GM18508 (cell line): ENCODE measurements at regions not wholly inside any gene's neighbourhood (a gene's known extent, or its start where the extent isn't known, plus 50 kb on each side); places are given as distances from the start of the nearest gene placed in this dataset.
"Not testable (repeated sequence)": the region's sequence is repeated elsewhere in the genome, so short reads cannot be mapped to it uniquely, and the experiment has no call there.

Experiments
- ATAC-seq: cut with Tn5 transposase; IDR thresholded peaks from one replicate; pipeline ENCODE4 v1.9.1; 2021; ENCODE audit warnings: moderate number of reproducible peaks; ENCODE audit not compliant: insufficient read depth, unreplicated experiment

DNA sequence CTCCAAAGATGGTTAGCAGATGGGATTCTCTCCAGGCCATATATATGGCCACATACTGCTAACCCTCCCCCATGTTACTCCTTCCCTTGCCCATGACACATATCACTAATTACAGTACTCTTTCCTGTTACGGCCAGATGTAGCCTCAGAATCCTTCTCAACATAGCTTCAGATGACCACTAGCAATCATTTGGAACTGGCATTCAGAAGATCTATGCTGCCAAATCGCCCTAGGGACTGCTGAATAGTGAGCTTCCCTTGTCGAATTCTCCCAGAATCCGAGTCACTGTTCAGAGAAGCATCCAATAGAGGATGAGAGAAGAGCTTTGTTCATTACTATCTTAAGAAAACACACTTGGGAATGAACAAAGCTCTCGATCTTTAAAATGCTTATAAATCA lies 121.2 kb upstream of the TANK start:
- no peak for ATAC-seq

- no peak for ATAC-seq
These were observed 118.9 kb upstream of the TANK start for GRCh38 chr2:161041356-161041755.

- no peak for ATAC-seq
These were observed 117.1 kb upstream of the TANK start for GRCh38 chr2:161042990-161043625.

- no peak for ATAC-seq
These were observed 115.9 kb upstream of the TANK start for GRCh38 chr2:161044095-161044865.

- no peak for ATAC-seq
These were observed 115.3 kb upstream of the TANK start for GRCh38 chr2:161044921-161045320.

GRCh38 chr2:161045726-161046125 lies 114.5 kb upstream of the TANK start:
- no peak for ATAC-seq

- no peak for ATAC-seq
These were observed 113.4 kb upstream of the TANK start for GRCh38 chr2:161046876-161047275.

- ATAC-seq: no peak
These were observed 111.9 kb upstream of the TANK start for GRCh38 chr2:161048317-161048716.

- ATAC-seq: no peak
These were observed 110.7 kb upstream of the TANK start for GRCh38 chr2:161049559-161049958.

DNA sequence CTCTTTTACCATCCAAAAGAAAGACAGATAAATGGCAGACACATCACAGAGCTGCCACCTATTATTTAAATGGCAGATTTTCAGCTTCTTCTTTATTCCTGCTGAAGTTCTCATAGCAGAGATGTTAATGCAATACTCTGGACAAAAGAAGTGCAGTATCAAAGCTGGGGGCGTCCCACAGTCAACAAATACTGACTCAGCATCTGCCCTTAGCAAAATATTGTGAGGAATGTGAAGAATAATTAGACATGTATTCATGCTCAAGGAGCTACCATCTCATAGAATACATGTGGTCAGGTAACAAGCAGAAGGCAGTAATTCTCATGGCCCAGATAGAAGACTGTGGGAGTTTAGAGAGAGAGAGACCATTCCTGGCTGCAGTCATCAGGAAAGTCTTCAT lies 108.0 kb upstream of the TANK start:
- ATAC-seq: no peak

DNA sequence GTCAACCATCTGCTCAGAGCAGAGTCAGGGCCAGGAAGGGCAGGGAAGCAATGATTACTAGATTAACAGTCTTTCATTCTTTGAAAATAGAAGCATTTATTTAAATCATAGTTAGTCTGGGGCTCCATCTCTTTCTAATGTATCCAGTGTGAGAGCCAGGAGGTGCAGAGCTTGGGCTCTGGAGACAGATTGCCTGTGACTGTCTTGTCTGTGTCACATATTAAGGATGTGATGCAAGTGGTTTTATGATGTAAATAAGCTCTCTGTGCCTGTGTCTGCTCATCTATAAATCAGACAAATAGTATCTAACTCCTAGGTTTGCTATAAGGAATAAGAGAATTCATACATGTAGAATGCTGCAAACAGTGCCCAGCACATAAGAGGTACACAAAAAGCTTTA lies 104.9 kb upstream of the TANK start:
- no peak for ATAC-seq

GRCh38 chr2:161059388-161059787 lies 100.8 kb upstream of the TANK start:
- ATAC-seq: no peak

- ATAC-seq: no peak
These were observed 98.4 kb upstream of the TANK start for GRCh38 chr2:161061786-161062185.

GRCh38 chr2:161063157-161063945 lies 96.9 kb upstream of the TANK start:
- ATAC-seq: peak; percentile 70

- peak; percentile 26 for ATAC-seq
These were observed 96.3 kb upstream of the TANK start for GRCh38 chr2:161063946-161064306.

GRCh38 chr2:161067846-161068350 lies 92.3 kb upstream of the TANK start:
- no peak for ATAC-seq

- no peak for ATAC-seq
These were observed 91.6 kb upstream of the TANK start for GRCh38 chr2:161068670-161069069.

DNA sequence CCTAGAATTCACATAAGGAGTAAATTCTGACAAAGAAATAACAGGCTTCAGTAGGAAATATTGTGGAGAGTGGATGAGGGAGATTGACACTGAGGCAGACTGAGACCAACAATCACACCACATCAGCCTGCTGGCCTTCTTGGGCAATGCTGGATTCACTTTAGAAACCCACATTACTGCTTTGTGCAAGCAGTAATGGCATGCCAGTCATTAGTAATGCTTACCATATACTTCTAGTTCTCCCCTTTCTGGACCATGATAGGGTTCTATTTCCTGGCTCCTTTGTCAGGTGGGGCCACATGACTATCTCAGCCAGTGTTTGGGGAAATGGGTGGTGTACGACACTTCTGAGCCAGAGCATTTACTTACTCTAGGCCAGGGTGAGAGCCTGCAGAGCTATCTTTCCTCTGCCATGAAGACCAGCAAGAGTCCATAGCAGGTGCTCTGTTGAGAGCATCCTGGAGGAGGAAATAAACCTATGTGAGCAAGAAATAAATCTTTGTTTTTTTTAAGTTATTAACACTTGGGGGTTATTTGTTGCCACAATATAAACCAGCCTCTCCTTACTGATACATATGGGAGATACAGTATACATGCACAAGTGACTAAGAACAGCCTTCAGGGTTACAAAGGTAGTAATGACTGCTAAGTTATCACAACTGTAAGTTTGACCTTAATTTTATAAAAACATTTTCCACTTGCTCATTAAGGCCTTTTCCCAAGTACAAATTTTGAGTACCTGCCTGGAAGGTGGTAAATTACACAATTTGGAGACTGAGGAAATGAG lies 89.3 kb upstream of the TANK start:
- ATAC-seq: no peak

- not testable (repeated sequence) for ATAC-seq
These were observed 87.8 kb upstream of the TANK start for GRCh38 chr2:161072436-161072835.

GRCh38 chr2:161075701-161076100 lies 84.5 kb upstream of the TANK start:
- no peak for ATAC-seq
